Activated CD8-positive, alpha-beta memory T cell treated with anti-CD3 and anti-CD28 coated beads, Interleukin-2, amount 50 U/mL, for 4 hours (primary cell): ENCODE measurements at regions not wholly inside any gene's neighbourhood (a gene's known extent, or its start where the extent isn't known, plus 50 kb on each side); places are given as distances from the start of the nearest gene placed in this dataset.
"Not testable (repeated sequence)": the region's sequence is repeated elsewhere in the genome, so short reads cannot be mapped to it uniquely, and the experiment has no call there.

Experiments
- DNase-seq: peaks from one replicate; pipeline ENCODE4 v3.0.0-alpha.2; 2020

GRCh38 chr16:17780181-17780580, 309.4 kb upstream of the XYLT1 start:
- no peak for DNase-seq

GRCh38 chr16:17777408-17777863, 306.7 kb upstream of the XYLT1 start:
- DNase-seq: no peak

- DNase-seq: no peak
Measured at GRCh38 chr16:17776888-17777287, 306.1 kb upstream of the XYLT1 start.

- no peak for DNase-seq
Measured at GRCh38 chr16:17776465-17776864, 305.7 kb upstream of the XYLT1 start.

- no peak for DNase-seq
Measured at GRCh38 chr16:17775061-17775460, 304.3 kb upstream of the XYLT1 start.

GRCh38 chr16:17773698-17774101, 302.9 kb upstream of the XYLT1 start:
- DNase-seq: no peak

- no peak for DNase-seq
Measured at GRCh38 chr16:17770104-17770503, 299.3 kb upstream of the XYLT1 start.

- no peak for DNase-seq
Measured at GRCh38 chr16:17769065-17769464, 298.3 kb upstream of the XYLT1 start.

GRCh38 chr16:17768257-17768656, 297.5 kb upstream of the XYLT1 start:
- no peak for DNase-seq

GRCh38 chr16:17766012-17766411, 295.3 kb upstream of the XYLT1 start:
- no peak for DNase-seq

GRCh38 chr16:17759451-17760390, 289.0 kb upstream of the XYLT1 start:
- no peak for DNase-seq

GRCh38 chr16:17757808-17758207, 287.0 kb upstream of the XYLT1 start:
- no peak for DNase-seq

- no peak for DNase-seq
Measured at GRCh38 chr16:17755158-17755557, 284.4 kb upstream of the XYLT1 start.

GRCh38 chr16:17753434-17753833, 282.7 kb upstream of the XYLT1 start:
- DNase-seq: no peak

- no peak for DNase-seq
Measured at GRCh38 chr16:17749706-17750105, 278.9 kb upstream of the XYLT1 start.

GRCh38 chr16:17748044-17748719, 277.4 kb upstream of the XYLT1 start:
- DNase-seq: no peak

GRCh38 chr16:17747081-17747756, 276.5 kb upstream of the XYLT1 start:
- DNase-seq: no peak

GRCh38 chr16:17744921-17745572, 274.3 kb upstream of the XYLT1 start:
- DNase-seq: no peak

- no peak for DNase-seq
Measured at GRCh38 chr16:17743578-17743977, 272.8 kb upstream of the XYLT1 start.

- DNase-seq: no peak
Measured at GRCh38 chr16:17743158-17743557, 272.4 kb upstream of the XYLT1 start.

GRCh38 chr16:17735099-17735498, 264.3 kb upstream of the XYLT1 start:
- not testable (repeated sequence) for DNase-seq

GRCh38 chr16:17729820-17730219, 259.1 kb upstream of the XYLT1 start:
- no peak for DNase-seq

- no peak for DNase-seq
Measured at GRCh38 chr16:17728196-17728595, 257.4 kb upstream of the XYLT1 start.
